ENCODE measurements at regions not wholly inside any gene's neighbourhood (a gene's known extent, or its start where the extent isn't known, plus 50 kb on each side); places are given as distances from the start of the nearest gene placed in this dataset.

DNA sequence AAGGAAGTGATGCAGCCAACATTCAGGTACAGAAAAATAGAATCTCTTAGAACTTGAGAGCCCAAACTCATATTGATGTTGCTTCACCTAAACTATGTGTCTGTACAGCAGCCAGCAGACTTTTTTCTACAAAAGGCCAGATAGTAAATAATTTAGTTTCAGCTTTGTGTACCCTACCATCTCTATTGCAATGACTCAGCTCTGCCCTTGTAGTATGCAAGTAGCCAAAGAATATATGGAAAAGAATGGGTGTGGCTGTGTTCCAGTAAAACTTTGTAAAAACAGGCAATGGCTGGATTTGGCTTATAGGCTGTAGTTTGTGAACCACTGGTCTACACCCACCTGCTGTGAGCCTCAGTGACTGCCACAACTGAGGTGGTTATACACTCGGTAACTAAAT, 392.5 kb upstream of the RARB start:
- 0% methylated on average over 1 of the region's 1 CpG for WGBS (ENCODE audit: insufficient coverage, low coverage, missing lambda C conversion rate)
- no peak for ATAC-seq

More for the DNA sequence above, 392.5 kb upstream of the RARB start:
- Histone ChIP-seq H3K27ac (ENCODE audit: extremely low read depth, low read depth, low read length) (no peak overlapping the region), H4K20me1 (replicated peaks; ENCODE audit: control insufficient read depth, insufficient read depth, low read length) (no peaks in the 10 kb centered on the region), H3K4me3 (no peak overlapping the region), H3K4me2 (ENCODE audit: insufficient read depth, low read length) (no peak overlapping the region), H3K4me1 (replicated peaks in 1 of 2; ENCODE audit: control insufficient read depth in 2 of 2, insufficient read depth in 2 of 2, low read length in 2 of 2) (no peaks in the 10 kb centered on the region), H3K9ac (ENCODE audit: insufficient read depth in 1 of 2, low read depth in 2 of 2, low read length in 2 of 2) (no peak overlapping the region), H3K27me3 (ENCODE audit: control insufficient read depth in 2 of 2, insufficient read depth in 2 of 2, low read length in 2 of 2) (no peaks in the 10 kb centered on the region), H3K9me3 (replicated peaks; ENCODE audit: control insufficient read depth, insufficient read depth, low read depth, low read length) (peaks cover 4% of the 10 kb centered on the region; the same call in 1 of the 2 replicates), H3K79me2 (ENCODE audit: control insufficient read depth, insufficient read depth, low read length) (no peaks in the 10 kb centered on the region), H3K9me1 (ENCODE audit: control insufficient read depth, insufficient read depth, low read length) (no peaks in the 10 kb centered on the region), H3K36me3 (ENCODE audit: control insufficient read depth, insufficient read depth, low read length) (no peaks in the 10 kb centered on the region), H2AFZ (ENCODE audit: low read depth, low read length) (no peak overlapping the region)
- no TSS peak for BruUV-seq (replicated peaks)
- intact Hi-C loops (cut with micrococcal nuclease), result no loop called here
- FAIRE-seq (no peak), DNase-seq (ENCODE audit: extremely low read depth in 1 of 4, low spot score in 3 of 4) (no peak)
- in situ Hi-C loops (cut with MboI), result no loop called here
- no peak for TF ChIP-seq HINFP (tag; conservative IDR thresholded peaks at IDR 0.05; ENCODE audit: low read depth)
- no peak for TF ChIP-seq CHD4 (IDR thresholded peaks at IDR 0.05; ENCODE audit: insufficient read depth, insufficient replicate concordance, low read depth, low read length, poor library complexity, severe bottlenecking)
- no peak for TF ChIP-seq HIVEP1 (CRISPR knock-in tag; IDR thresholded peaks at IDR 0.05)
- TF ChIP-seq ZNF212 (CRISPR knock-in tag; IDR thresholded peaks at IDR 0.05), result no peak
- no peak for TF ChIP-seq NCOA2 (IDR thresholded peaks at IDR 0.05; ENCODE audit: partially characterized antibody in 2 of 2)
- TF ChIP-seq MAZ (CRISPR knock-in tag; conservative IDR thresholded peaks at IDR 0.05 in 1 of 2, IDR thresholded peaks at IDR 0.05 in 1 of 2), result no peak
- TF ChIP-seq RBM39 (optimal IDR thresholded peaks at IDR 0.05; ENCODE audit: low read depth, low read length), result no peak
- TF ChIP-seq RHOXF2B (CRISPR knock-in tag; conservative IDR thresholded peaks at IDR 0.05), result no peak
- no peak for TF ChIP-seq ZNF239 (CRISPR knock-in tag; IDR thresholded peaks at IDR 0.05)
- no peak for TF ChIP-seq TEAD1 (CRISPR knock-in tag; IDR thresholded peaks at IDR 0.05)
- TF ChIP-seq, protein P1, sequence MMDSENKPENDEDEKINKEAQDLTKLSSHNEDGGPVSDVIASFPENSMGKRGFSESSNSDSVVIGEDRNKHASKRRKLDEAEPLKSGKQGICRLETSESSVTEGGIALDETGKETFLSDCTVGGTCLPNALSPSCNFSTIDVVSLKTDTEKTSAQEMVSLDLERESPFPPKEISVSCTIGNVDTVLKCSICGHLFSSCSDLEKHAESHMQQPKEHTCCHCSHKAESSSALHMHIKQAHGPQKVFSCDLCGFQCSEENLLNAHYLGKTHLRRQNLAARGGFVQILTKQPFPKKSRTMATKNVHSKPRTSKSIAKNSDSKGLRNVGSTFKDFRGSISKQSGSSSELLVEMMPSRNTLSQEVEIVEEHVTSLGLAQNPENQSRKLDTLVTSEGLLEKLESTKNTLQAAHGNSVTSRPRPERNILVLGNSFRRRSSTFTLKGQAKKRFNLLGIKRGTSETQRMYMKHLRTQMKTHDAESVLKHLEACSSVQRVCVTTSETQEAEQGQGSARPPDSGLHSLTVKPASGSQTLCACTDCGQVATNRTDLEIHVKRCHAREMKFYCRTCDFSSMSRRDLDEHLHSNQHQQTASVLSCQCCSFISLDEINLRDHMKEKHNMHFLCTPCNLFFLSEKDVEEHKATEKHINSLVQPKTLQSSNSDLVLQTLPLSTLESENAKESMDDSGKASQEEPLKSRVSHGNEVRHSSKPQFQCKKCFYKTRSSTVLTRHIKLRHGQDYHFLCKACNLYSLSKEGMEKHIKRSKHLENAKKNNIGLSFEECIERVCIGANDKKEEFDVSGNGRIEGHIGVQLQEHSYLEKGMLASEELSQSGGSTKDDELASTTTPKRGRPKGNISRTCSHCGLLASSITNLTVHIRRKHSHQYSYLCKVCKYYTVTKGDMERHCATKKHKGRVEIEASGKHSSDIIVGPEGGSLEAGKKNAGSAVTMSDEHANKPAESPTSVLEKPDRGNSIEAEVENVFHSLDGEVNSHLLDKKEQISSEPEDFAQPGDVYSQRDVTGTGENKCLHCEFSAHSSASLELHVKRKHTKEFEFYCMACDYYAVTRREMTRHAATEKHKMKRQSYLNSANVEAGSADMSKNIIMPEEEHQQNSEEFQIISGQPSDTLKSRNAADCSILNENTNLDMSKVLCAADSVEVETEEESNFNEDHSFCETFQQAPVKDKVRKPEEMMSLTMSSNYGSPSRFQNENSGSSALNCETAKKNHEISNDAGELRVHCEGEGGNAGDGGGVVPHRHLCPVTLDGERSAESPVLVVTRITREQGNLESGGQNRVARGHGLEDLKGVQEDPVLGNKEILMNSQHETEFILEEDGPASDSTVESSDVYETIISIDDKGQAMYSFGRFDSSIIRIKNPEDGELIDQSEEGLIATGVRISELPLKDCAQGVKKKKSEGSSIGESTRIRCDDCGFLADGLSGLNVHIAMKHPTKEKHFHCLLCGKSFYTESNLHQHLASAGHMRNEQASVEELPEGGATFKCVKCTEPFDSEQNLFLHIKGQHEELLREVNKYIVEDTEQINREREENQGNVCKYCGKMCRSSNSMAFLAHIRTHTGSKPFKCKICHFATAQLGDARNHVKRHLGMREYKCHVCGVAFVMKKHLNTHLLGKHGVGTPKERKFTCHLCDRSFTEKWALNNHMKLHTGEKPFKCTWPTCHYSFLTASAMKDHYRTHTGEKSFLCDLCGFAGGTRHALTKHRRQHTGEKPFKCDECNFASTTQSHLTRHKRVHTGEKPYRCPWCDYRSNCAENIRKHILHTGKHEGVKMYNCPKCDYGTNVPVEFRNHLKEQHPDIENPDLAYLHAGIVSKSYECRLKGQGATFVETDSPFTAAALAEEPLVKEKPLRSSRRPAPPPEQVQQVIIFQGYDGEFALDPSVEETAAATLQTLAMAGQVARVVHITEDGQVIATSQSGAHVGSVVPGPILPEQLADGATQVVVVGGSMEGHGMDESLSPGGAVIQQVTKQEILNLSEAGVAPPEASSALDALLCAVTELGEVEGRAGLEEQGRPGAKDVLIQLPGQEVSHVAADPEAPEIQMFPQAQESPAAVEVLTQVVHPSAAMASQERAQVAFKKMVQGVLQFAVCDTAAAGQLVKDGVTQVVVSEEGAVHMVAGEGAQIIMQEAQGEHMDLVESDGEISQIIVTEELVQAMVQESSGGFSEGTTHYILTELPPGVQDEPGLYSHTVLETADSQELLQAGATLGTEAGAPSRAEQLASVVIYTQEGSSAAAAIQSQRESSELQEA (IDR thresholded peaks at IDR 0.05; ENCODE audit: low read depth), result no peak
- CTCF ChIA-PET (ENCODE audit: low intra/inter-chr PET ratio), result interaction anchor here (0.6 kb wide), 1 partner anchor 219 kb away, joined by 4 read pairs; no protein-coding TSS in a partner anchor
- POLR2A ChIA-PET, result no interaction called here

Data from K562 (cell line).